ENCODE measurements at regions not wholly inside any gene's neighbourhood (a gene's known extent, or its start where the extent isn't known, plus 50 kb on each side); places are given as distances from the start of the nearest gene placed in this dataset.

GRCh38 chr2:20541651-20542050 is 94.8 kb downstream of the RHOB start (continued):
- TF ChIP-seq ZNF687 (CRISPR knock-in tag; IDR thresholded peaks at IDR 0.05) (peak; percentile 79), ZNF33B (CRISPR knock-in tag; IDR thresholded peaks at IDR 0.05) (0 out of 2 replicates have a peak, but pooled peaks have one; percentile 46), U2AF1 (optimal IDR thresholded peaks at IDR 0.05; ENCODE audit: low read depth, low read length) (no peak), PAXIP1 (CRISPR knock-in tag; conservative IDR thresholded peaks at IDR 0.05) (no peak), DRAP1 (CRISPR knock-in tag; IDR thresholded peaks at IDR 0.05) (no peak)

Measured in HepG2 (cell line).